Right lobe of liver (tissue), 4 donors: ENCODE measurements at regions not wholly inside any gene's neighbourhood (a gene's known extent, or its start where the extent isn't known, plus 50 kb on each side); places are given as distances from the start of the nearest gene placed in this dataset.

Experiments used
- POLR2A ChIP-seq: fragments of 450-650 bp; IDR thresholded peaks from one replicate; pipeline ENCODE4 v1.6.1; 2017; ENCODE audit warnings: antibody characterized with exemption, mild to moderate bottlenecking
- TF ChIP-seq, protein P1 (sequence below), 4 donors: fragments of 200-600 bp in 3 of 4; fragments of 450-650 bp in 1 of 4; IDR thresholded peaks; one replicate each; pipeline versions ENCODE4 v1.5.1 to v1.8.0; 2016 to 2022; ENCODE audit warnings: antibody characterized with exemption in 4 of 4, mild to moderate bottlenecking in 2 of 4
- donor health status: DM: no; HTN: no; CAD: no.
- donor health status: DM: no; HTN: no; CAD: no.
- donor health status: DM: no; HTN: yes; CAD: no.

- TF ChIP-seq, protein P1, sequence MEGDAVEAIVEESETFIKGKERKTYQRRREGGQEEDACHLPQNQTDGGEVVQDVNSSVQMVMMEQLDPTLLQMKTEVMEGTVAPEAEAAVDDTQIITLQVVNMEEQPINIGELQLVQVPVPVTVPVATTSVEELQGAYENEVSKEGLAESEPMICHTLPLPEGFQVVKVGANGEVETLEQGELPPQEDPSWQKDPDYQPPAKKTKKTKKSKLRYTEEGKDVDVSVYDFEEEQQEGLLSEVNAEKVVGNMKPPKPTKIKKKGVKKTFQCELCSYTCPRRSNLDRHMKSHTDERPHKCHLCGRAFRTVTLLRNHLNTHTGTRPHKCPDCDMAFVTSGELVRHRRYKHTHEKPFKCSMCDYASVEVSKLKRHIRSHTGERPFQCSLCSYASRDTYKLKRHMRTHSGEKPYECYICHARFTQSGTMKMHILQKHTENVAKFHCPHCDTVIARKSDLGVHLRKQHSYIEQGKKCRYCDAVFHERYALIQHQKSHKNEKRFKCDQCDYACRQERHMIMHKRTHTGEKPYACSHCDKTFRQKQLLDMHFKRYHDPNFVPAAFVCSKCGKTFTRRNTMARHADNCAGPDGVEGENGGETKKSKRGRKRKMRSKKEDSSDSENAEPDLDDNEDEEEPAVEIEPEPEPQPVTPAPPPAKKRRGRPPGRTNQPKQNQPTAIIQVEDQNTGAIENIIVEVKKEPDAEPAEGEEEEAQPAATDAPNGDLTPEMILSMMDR (IDR thresholded peaks at IDR 0.05): no peak
- no peak for TF ChIP-seq POLR2A
Measured at GRCh38 chrY:12271162-12271561, 429.9 kb upstream of the USP9Y start.
